ENCODE measurements at regions not wholly inside any gene's neighbourhood (a gene's known extent, or its start where the extent isn't known, plus 50 kb on each side); places are given as distances from the start of the nearest gene placed in this dataset.

- H3K4me3 ChIP-seq: no peak overlapping the region
- no peak for TF ChIP-seq CTCF (IDR thresholded peaks at IDR 0.05)
- TF ChIP-seq POLR2A (IDR thresholded peaks at IDR 0.05): no peak
- no peak for DNase-seq
- H3K36me3 ChIP-seq: no peaks in the 10 kb centered on the region
- H3K9me3 ChIP-seq: no peaks in the 10 kb centered on the region
- H3K27ac ChIP-seq: no peak overlapping the region
- intact Hi-C loops (cut with DNase I; ENCODE audit: low total_unique reads): no loop called here
- no peaks in the 10 kb centered on the region for H3K27me3 ChIP-seq
- no peaks in the 10 kb centered on the region for H3K4me1 ChIP-seq
These were observed 757.2 kb upstream of the SOX9 start for GRCh38 chr17:71363661-71364060.

GRCh38 chr17:71371809-71372208 is 749.0 kb upstream of the SOX9 start:
- intact Hi-C loops (cut with DNase I; ENCODE audit: low total_unique reads): no loop called here
- Histone ChIP-seq H3K27me3 (no peaks in the 10 kb centered on the region), H3K27ac (no peak overlapping the region), H3K36me3 (no peaks in the 10 kb centered on the region), H3K4me1 (no peaks in the 10 kb centered on the region), H3K9me3 (no peaks in the 10 kb centered on the region), H3K4me3 (no peak overlapping the region)
- DNase-seq: no peak
- TF ChIP-seq POLR2A (IDR thresholded peaks at IDR 0.05) (no peak), CTCF (IDR thresholded peaks at IDR 0.05) (no peak)

GRCh38 chr17:71375948-71376347 is 744.9 kb upstream of the SOX9 start:
- Histone ChIP-seq H3K9me3 (no peaks in the 10 kb centered on the region), H3K27me3 (no peaks in the 10 kb centered on the region), H3K36me3 (no peaks in the 10 kb centered on the region), H3K4me3 (no peak overlapping the region), H3K27ac (no peak overlapping the region), H3K4me1 (no peaks in the 10 kb centered on the region)
- no peak for DNase-seq
- intact Hi-C loops (cut with DNase I; ENCODE audit: low total_unique reads): no loop called here
- no peak for TF ChIP-seq CTCF (IDR thresholded peaks at IDR 0.05)
- no peak for TF ChIP-seq POLR2A (IDR thresholded peaks at IDR 0.05)

- no peaks in the 10 kb centered on the region for H3K27me3 ChIP-seq
- no peak for DNase-seq
- H3K9me3 ChIP-seq: no peaks in the 10 kb centered on the region
- no peaks in the 10 kb centered on the region for H3K4me1 ChIP-seq
- H3K4me3 ChIP-seq: no peak overlapping the region
- no peaks in the 10 kb centered on the region for H3K36me3 ChIP-seq
- TF ChIP-seq CTCF (IDR thresholded peaks at IDR 0.05) (no peak), POLR2A (IDR thresholded peaks at IDR 0.05) (no peak)
- no peak overlapping the region for H3K27ac ChIP-seq
- intact Hi-C loops (cut with DNase I; ENCODE audit: low total_unique reads): no loop called here
These were observed 743.9 kb upstream of the SOX9 start for GRCh38 chr17:71376933-71377332.

GRCh38 chr17:71378036-71378435 is 742.8 kb upstream of the SOX9 start:
- intact Hi-C loops (cut with DNase I; ENCODE audit: low total_unique reads): no loop called here
- Histone ChIP-seq H3K9me3 (no peaks in the 10 kb centered on the region), H3K4me3 (no peak overlapping the region), H3K36me3 (no peaks in the 10 kb centered on the region), H3K27me3 (no peaks in the 10 kb centered on the region), H3K27ac (no peak overlapping the region), H3K4me1 (no peaks in the 10 kb centered on the region)
- DNase-seq: no peak
- TF ChIP-seq CTCF (IDR thresholded peaks at IDR 0.05) (no peak), POLR2A (IDR thresholded peaks at IDR 0.05) (no peak)

Measured in uterus (tissue), 3 donors.